Esophagus (tissue), 2 donors: ENCODE measurements at regions not wholly inside any gene's neighbourhood (a gene's known extent, or its start where the extent isn't known, plus 50 kb on each side); places are given as distances from the start of the nearest gene placed in this dataset.

Source experiments
- H3K27ac ChIP-seq, 2 donors: one replicate each; pipeline ENCODE4 v1.5.1; 2013; ENCODE audit warnings: low read depth in 2 of 2, mild to moderate bottlenecking in 2 of 2, inconsistent platforms in 1 of 2, low read length in 1 of 2, moderate library complexity in 1 of 2
- H3K27me3 ChIP-seq, 2 donors: one replicate each; pipeline ENCODE4 v1.6.1; 2013; ENCODE audit warnings: low read length in 2 of 2, control low read depth in 1 of 2, mild to moderate bottlenecking in 1 of 2; ENCODE audit not compliant: insufficient read depth in 2 of 2, control insufficient read depth in 1 of 2
- H3K36me3 ChIP-seq, 2 donors: one replicate each; pipeline ENCODE4 v1.6.1; 2013; ENCODE audit warnings: low read length in 1 of 2; ENCODE audit not compliant: control insufficient read depth in 2 of 2, insufficient read depth in 2 of 2
- H3K4me1 ChIP-seq, 2 donors: one replicate each; pipeline ENCODE4 v1.6.1; 2013; ENCODE audit warnings: low read length in 1 of 2; ENCODE audit not compliant: control insufficient read depth in 2 of 2, insufficient read depth in 2 of 2
- H3K4me3 ChIP-seq, 2 donors: one replicate each; pipeline ENCODE4 v1.5.1; 2013; ENCODE audit warnings: low read length in 2 of 2, mild to moderate bottlenecking in 2 of 2, low read depth in 1 of 2, moderate library complexity in 1 of 2
- H3K9me3 ChIP-seq, 2 donors: one replicate each; pipeline ENCODE4 v1.6.1; 2013; ENCODE audit warnings: mild to moderate bottlenecking in 2 of 2, low read depth in 1 of 2, low read length in 1 of 2, moderate library complexity in 1 of 2; ENCODE audit not compliant: control insufficient read depth in 2 of 2, insufficient read depth in 1 of 2
- WGBS, 2 donors: extraction: QIAGEN DNeasy Blood & Tissue Kit; methylation state at CpG; one replicate each; pipeline ENCODE4 v1.1.7; 2013; 5-methylcytosine and 5-hydroxymethylcytosine counted together
- donor health status: healthy with polysubstance abuse.
- donor health status: Bipolar disorder and iron deficiency.

DNA sequence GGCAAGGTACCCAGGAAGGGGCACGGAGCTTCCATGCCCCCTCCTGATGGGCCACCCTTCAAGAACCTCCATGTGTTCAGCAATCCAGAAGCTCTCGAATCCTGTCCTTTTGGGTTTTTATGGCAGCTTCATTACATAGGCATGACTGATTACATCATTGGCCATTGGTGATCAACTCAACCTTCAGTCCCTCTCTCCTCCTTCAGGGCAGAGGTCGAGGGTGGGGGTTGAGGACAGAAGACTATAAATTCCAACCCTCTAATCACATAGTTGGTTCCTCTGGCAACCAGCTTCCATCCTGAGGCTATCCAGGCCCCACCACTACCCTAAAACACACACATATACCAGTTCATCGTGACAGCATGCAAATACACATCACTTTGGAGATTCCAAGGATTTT lies 135.7 kb downstream of the ZNF281 start:
- Histone ChIP-seq H3K4me1 (no peaks in the 10 kb centered on the region), H3K36me3 (no peaks in the 10 kb centered on the region), H3K4me3 (no peak overlapping the region), H3K27ac (no peak overlapping the region), H3K9me3 (no peaks in the 10 kb centered on the region), H3K27me3 (no peaks in the 10 kb centered on the region)
- WGBS, 2 donors, result 76 to 88% methylated on average over 4 of the region's 4 CpGs

DNA sequence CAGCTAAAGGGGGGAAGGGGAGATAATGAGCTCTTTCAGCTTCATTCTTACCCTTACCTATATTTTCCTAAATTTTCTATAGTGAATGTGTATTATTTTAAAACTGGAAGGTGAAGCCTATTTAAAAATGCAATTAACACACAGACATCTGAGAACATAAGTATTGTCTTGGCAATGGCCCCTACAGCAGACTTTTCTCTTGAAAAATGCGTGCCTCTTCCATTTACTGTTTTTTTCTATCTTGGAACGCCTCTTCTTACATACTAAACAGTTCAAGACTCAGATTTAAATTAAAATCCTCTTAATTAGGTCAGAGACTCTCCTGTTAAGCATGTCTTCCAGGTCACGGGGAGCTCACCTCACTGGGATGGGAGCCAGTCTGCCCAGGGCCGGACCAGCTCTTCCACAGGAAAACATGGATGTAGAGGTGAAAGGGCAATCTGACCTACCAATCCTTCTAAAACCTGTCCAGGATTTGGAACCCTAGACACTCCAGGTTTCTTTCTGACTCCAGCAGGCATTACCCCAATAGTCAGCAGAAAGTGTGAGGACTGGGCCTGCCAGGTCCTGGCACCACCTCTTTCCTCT lies 137.3 kb downstream of the ZNF281 start:
- no peaks in the 10 kb centered on the region for H3K36me3 ChIP-seq
- no peaks in the 10 kb centered on the region for H3K4me1 ChIP-seq
- no peak overlapping the region for H3K27ac ChIP-seq
- 84 to 88% methylated on average over 4 of the region's 4 CpGs for WGBS, 2 donors
- no peaks in the 10 kb centered on the region for H3K27me3 ChIP-seq
- no peak overlapping the region for H3K4me3 ChIP-seq
- no peaks in the 10 kb centered on the region for H3K9me3 ChIP-seq

DNA sequence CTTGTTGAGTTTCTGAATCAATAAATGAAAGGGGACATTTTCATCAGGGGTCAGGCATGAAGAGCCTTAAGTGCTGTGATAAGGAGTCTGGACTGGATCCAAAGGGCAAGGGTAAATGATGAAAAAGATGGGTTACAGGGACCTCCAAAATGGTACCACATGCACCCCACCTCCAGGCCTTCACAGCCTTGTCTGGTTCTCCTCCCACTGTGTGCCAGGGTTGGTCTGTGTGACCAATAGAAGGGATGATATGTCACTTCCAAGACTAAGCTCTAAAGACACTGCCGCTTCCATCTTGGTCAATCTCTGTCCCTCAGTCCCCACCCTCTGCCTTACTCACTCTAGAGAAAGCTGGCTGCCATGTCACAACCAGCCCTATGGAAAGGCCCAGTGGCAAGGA lies 140.6 kb downstream of the ZNF281 start:
- no peaks in the 10 kb centered on the region for H3K9me3 ChIP-seq
- H3K27ac ChIP-seq, result no peak overlapping the region
- WGBS, 2 donors, result 94 to 100% methylated on average over 1 of the region's 1 CpG
- no peaks in the 10 kb centered on the region for H3K36me3 ChIP-seq
- no peak overlapping the region for H3K4me3 ChIP-seq
- no peaks in the 10 kb centered on the region for H3K27me3 ChIP-seq
- no peaks in the 10 kb centered on the region for H3K4me1 ChIP-seq

DNA sequence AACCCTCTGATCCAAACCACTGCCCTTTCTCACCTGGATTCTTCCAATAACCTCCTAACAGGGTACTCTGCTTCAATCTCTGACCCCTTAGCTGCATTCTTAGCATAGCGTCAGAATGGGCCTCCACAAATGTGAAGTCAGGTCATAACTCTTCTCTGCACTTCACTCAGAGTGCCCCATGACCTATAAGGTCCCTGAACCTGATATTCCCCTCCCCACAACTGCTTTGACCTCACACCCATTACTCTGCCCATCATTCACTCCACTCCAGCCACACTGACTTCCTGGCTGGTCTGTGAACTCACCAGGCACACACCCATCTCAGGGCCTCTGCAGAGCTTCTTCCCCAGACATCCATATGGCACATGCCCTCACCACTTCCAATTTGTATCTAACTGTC lies 141.9 kb downstream of the ZNF281 start:
- Histone ChIP-seq H3K27me3 (no peaks in the 10 kb centered on the region), H3K9me3 (no peaks in the 10 kb centered on the region), H3K4me3 (no peak overlapping the region), H3K36me3 (no peaks in the 10 kb centered on the region), H3K27ac (no peak overlapping the region), H3K4me1 (no peaks in the 10 kb centered on the region)
- WGBS, 2 donors, result 90 to 96% methylated on average over 1 of the region's 1 CpG

DNA sequence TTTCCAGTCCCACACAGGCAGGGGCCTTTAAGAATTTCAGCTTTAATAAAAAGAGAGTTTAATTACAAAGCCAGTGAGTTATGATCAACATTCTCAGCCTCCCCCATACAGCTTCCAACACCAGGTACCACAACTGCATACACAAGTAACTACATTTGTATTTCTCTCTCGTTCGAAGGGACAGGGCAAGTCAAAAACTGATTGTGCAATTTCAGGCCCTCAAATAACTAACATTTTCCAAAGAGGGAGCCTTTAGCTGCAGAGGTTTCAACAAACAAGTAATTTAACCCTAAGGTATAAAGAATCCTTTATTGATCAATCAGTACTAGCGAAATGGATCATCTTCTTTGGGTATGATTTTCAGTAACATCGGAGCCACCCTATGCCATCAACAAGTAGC lies 142.4 kb downstream of the ZNF281 start:
- Histone ChIP-seq H3K4me1 (no peaks in the 10 kb centered on the region), H3K4me3 (no peak overlapping the region), H3K9me3 (no peaks in the 10 kb centered on the region), H3K27ac (no peak overlapping the region), H3K36me3 (no peaks in the 10 kb centered on the region), H3K27me3 (no peaks in the 10 kb centered on the region)
- WGBS, 2 donors, result 92 to 93% methylated on average over 4 of the region's 4 CpGs

DNA sequence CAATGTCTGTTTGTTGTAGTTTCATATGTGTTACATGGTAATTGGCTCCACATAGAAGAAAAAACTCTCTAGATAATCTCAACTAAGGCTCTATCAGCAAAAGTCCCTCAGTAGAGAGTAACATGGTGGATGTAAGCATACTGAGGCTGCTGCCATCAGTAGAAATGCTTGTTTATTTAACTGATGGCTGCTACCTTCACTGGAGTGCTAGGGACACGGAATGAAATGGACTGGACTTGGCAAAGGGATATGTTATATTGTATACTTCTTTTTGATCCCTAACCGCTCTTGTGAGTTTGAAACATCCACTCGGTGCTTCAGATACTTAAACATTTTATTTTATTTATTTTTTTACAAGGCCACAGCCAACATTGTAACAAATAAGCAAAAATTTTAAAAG lies 143.0 kb downstream of the ZNF281 start:
- Histone ChIP-seq H3K9me3 (no peaks in the 10 kb centered on the region), H3K36me3 (no peaks in the 10 kb centered on the region), H3K27ac (no peak overlapping the region), H3K4me1 (no peaks in the 10 kb centered on the region), H3K27me3 (no peaks in the 10 kb centered on the region), H3K4me3 (no peak overlapping the region)
- 83 to 89% methylated on average over 3 of the region's 3 CpGs for WGBS, 2 donors

DNA sequence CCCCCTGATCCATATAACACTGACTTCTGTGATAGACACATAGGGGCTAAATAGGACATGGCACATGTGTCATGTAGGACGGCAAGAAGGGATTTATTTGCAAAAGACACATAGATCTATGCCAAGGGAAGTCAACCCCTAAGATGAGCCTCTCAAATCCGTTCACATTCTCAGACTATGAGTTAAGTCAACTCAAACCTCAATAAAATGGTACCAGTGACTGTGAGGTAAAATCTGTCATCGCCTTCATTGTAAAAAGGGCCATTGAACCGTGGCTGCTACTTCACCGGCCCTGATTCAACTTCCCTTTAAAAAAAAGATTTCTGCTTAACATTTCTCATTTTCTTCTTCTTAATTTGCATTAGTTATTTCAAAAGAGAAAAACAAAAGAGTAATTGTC lies 144.0 kb downstream of the ZNF281 start:
- Histone ChIP-seq H3K4me3 (no peak overlapping the region), H3K36me3 (no peaks in the 10 kb centered on the region), H3K27me3 (no peaks in the 10 kb centered on the region), H3K9me3 (no peaks in the 10 kb centered on the region), H3K27ac (no peak overlapping the region), H3K4me1 (no peaks in the 10 kb centered on the region)
- WGBS, 2 donors, result 88 to 90% methylated on average over 5 of the region's 5 CpGs

DNA sequence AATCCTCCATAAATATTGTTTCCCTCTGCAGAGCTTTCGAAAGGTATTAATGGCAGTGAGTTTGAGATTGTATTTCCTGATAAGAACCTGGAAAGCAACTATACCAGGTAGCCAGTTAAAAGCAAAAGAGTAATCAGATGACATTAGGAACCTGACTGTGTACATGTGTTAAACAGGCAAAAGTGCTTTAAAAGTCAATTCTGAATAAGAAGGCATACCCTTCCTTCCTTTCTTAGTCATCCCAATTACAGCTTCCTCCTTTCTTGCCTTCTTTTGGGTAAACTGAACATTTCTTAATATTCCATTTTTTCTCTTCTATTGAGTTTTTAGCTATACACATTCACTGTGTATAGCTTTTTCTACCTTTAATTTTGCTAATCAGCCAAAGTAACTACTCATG lies 144.7 kb downstream of the ZNF281 start:
- H3K27me3 ChIP-seq, result no peaks in the 10 kb centered on the region
- H3K4me3 ChIP-seq, result no peak overlapping the region
- WGBS, 2 donors, result 89% methylated on average over 1 of the region's 1 CpG
- no peak overlapping the region for H3K27ac ChIP-seq
- H3K9me3 ChIP-seq, result no peaks in the 10 kb centered on the region
- H3K36me3 ChIP-seq, result no peaks in the 10 kb centered on the region
- H3K4me1 ChIP-seq, result no peaks in the 10 kb centered on the region

DNA sequence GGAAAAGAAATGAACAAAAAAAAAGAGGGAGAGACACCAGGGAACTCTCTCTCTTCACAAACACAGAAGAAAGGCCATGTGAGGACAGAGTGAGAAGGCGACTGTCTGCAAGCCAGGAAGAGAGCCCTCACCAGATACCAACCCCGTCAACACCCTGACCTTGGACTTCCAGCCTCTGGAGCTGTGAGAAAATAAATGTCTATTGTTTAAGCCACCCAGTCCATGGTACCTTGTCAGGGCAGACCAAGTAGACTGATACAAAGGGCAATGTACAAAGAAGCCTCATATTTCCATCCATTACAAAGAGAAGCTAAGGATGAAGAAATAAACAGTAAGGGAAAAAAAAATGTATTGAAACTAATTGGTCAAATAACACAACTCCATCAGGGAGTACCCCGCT lies 146.6 kb downstream of the ZNF281 start:
- Histone ChIP-seq H3K27me3 (no peaks in the 10 kb centered on the region), H3K36me3 (no peaks in the 10 kb centered on the region), H3K4me3 (no peak overlapping the region), H3K9me3 (no peaks in the 10 kb centered on the region), H3K27ac (no peak overlapping the region), H3K4me1 (no peaks in the 10 kb centered on the region)
- 79 to 89% methylated on average over 3 of the region's 3 CpGs for WGBS, 2 donors

DNA sequence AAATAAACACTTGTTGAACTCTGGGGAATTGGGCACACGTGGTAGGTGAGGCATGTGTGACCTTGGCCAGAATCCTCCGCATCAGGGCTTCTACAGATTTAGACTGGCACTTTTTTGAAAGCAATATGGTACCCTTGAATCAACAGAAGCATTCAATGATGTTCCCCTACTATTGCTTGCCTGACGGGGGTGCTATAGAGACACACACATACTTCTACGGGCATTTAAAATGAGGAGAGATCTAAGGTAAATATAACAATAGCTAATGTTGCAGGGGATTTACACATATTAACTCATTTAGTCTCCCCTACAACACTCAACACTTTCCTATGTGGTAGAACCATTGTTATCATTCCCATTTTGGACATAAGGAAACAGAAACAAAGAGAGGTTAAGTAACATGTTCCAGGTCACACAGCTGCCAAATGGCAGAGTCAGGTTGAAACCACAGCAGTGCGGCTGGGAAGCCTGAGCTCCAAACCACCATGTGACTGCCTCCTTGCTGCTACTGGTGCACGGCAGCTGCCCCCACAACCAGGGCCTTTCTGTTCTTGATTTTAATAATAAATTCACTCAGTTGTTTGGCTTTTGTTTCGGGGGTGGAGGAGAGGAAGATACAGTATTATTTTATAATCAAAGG lies 147.4 kb downstream of the ZNF281 start:
- no peaks in the 10 kb centered on the region for H3K36me3 ChIP-seq
- 80 to 82% methylated on average over 7 of the region's 7 CpGs for WGBS, 2 donors
- H3K27me3 ChIP-seq, result no peaks in the 10 kb centered on the region
- H3K27ac ChIP-seq, result no peak overlapping the region
- H3K4me3 ChIP-seq, result no peak overlapping the region
- H3K9me3 ChIP-seq, result no peaks in the 10 kb centered on the region
- H3K4me1 ChIP-seq, result no peaks in the 10 kb centered on the region
